ENCODE measurements at regions not wholly inside any gene's neighbourhood (a gene's known extent, or its start where the extent isn't known, plus 50 kb on each side); places are given as distances from the start of the nearest gene placed in this dataset.

- TF ChIP-seq TCF12 (IDR thresholded peaks at IDR 0.05; ENCODE audit: low read depth) (no peak), RAD21 (IDR thresholded peaks at IDR 0.05; ENCODE audit: low read depth) (no peak), USF1 (IDR thresholded peaks at IDR 0.05) (no peak), MAX (IDR thresholded peaks at IDR 0.05) (no peak), EGR1 (IDR thresholded peaks at IDR 0.05) (no peak), NFIC (IDR thresholded peaks at IDR 0.05) (no peak), CEBPB (IDR thresholded peaks at IDR 0.05) (no peak), TEAD4 (IDR thresholded peaks at IDR 0.05) (no peak), REST (IDR thresholded peaks at IDR 0.05; ENCODE audit: low read depth) (no peak), EP300 (IDR thresholded peaks at IDR 0.05; ENCODE audit: borderline replicate concordance) (no peak)
Measured at GRCh38 chr12:105659355-105660075, 329.0 kb downstream of the C12orf75 start.

GRCh38 chr12:105665366-105665765, 334.9 kb downstream of the C12orf75 start:
- TF ChIP-seq RAD21 (IDR thresholded peaks at IDR 0.05; ENCODE audit: low read depth) (no peak), YY1 (IDR thresholded peaks at IDR 0.05; ENCODE audit: low read depth) (no peak), TAF1 (IDR thresholded peaks at IDR 0.05; ENCODE audit: low read depth) (no peak), TEAD4 (IDR thresholded peaks at IDR 0.05) (no peak), EGR1 (IDR thresholded peaks at IDR 0.05) (no peak), FOXM1 (IDR thresholded peaks at IDR 0.05; ENCODE audit: borderline replicate concordance, low read depth) (no peak), NFIC (IDR thresholded peaks at IDR 0.05) (no peak), REST (IDR thresholded peaks at IDR 0.05; ENCODE audit: low read depth) (no peak), CREB1 (IDR thresholded peaks at IDR 0.05; ENCODE audit: low read depth) (no peak), EP300 (IDR thresholded peaks at IDR 0.05; ENCODE audit: borderline replicate concordance) (no peak), MAX (IDR thresholded peaks at IDR 0.05) (no peak), USF1 (IDR thresholded peaks at IDR 0.05) (no peak), CEBPB (IDR thresholded peaks at IDR 0.05) (no peak)

GRCh38 chr12:105667973-105668743, 337.7 kb downstream of the C12orf75 start:
- TF ChIP-seq YY1 (IDR thresholded peaks at IDR 0.05; ENCODE audit: low read depth), result no peak
- TF ChIP-seq FOXM1 (IDR thresholded peaks at IDR 0.05; ENCODE audit: borderline replicate concordance, low read depth), result no peak
- no peak for TF ChIP-seq USF1 (IDR thresholded peaks at IDR 0.05)
- no peak for TF ChIP-seq REST (IDR thresholded peaks at IDR 0.05; ENCODE audit: low read depth)
- TF ChIP-seq TEAD4 (IDR thresholded peaks at IDR 0.05), result no peak
- no peak for TF ChIP-seq CREB1 (IDR thresholded peaks at IDR 0.05; ENCODE audit: low read depth)
- TF ChIP-seq MAX (IDR thresholded peaks at IDR 0.05), result no peak
- TF ChIP-seq EGR1 (IDR thresholded peaks at IDR 0.05), result no peak
- TF ChIP-seq RAD21 (IDR thresholded peaks at IDR 0.05; ENCODE audit: low read depth), result no peak
- TF ChIP-seq TCF12 (IDR thresholded peaks at IDR 0.05; ENCODE audit: low read depth), result no peak
- no peak for TF ChIP-seq NFIC (IDR thresholded peaks at IDR 0.05)
- TF ChIP-seq TAF1 (IDR thresholded peaks at IDR 0.05; ENCODE audit: low read depth), result no peak
- TF ChIP-seq CEBPB (IDR thresholded peaks at IDR 0.05), result no peak
- TF ChIP-seq EP300 (IDR thresholded peaks at IDR 0.05; ENCODE audit: borderline replicate concordance), result no peak
- TF ChIP-seq ZBTB7A (IDR thresholded peaks at IDR 0.05; ENCODE audit: low read depth), result no peak
